SH-SY5Y (cell line): ENCODE measurements at regions not wholly inside any gene's neighbourhood (a gene's known extent, or its start where the extent isn't known, plus 50 kb on each side); places are given as distances from the start of the nearest gene placed in this dataset.

ENCODE experiments used
- GATA2 ChIP-seq: IDR thresholded peaks from 2 replicates; pipeline ENCODE4 v1.6.1; 2011; ENCODE audit warnings: mild to moderate bottlenecking, low read depth, low read length
- GATA3 ChIP-seq: IDR thresholded peaks from 2 replicates; pipeline ENCODE4 v1.6.1; 2011; ENCODE audit warnings: low read depth, mild to moderate bottlenecking, low read length, moderate library complexity

GRCh38 chr10:78751716-78752115, 317.1 kb upstream of the ZMIZ1 start:
- TF ChIP-seq GATA2 (no peak), GATA3 (no peak)
